ENCODE measurements at regions not wholly inside any gene's neighbourhood (a gene's known extent, or its start where the extent isn't known, plus 50 kb on each side); places are given as distances from the start of the nearest gene placed in this dataset.
A peak's percentile ranks its signal among the peaks of the same experiment; 100 is the strongest.

- TF ChIP-seq POLR2AphosphoS5 (IDR thresholded peaks at IDR 0.05; ENCODE audit: insufficient read depth in 1 of 2, low read depth in 1 of 2) (no peak), POLR2A (IDR thresholded peaks at IDR 0.05) (no peak), CTCF (IDR thresholded peaks at IDR 0.05) (no peak)
- Histone ChIP-seq H3K27ac (no peak overlapping the region), H3K27me3 (no peaks in the 10 kb centered on the region), H3K4me1 (peaks cover 20% of the 10 kb centered on the region), H3K36me3 (no peaks in the 10 kb centered on the region), H3K9me3 (no peaks in the 10 kb centered on the region), H3K4me3 (no peak overlapping the region)
- intact Hi-C loops (cut with DNase I) = no loop called here
- DNase-seq (ENCODE audit: extremely low spot score in 2 of 2) = no peak
Measured at GRCh38 chr5:68037546-68037945, 178.0 kb upstream of the PIK3R1 start.

DNA sequence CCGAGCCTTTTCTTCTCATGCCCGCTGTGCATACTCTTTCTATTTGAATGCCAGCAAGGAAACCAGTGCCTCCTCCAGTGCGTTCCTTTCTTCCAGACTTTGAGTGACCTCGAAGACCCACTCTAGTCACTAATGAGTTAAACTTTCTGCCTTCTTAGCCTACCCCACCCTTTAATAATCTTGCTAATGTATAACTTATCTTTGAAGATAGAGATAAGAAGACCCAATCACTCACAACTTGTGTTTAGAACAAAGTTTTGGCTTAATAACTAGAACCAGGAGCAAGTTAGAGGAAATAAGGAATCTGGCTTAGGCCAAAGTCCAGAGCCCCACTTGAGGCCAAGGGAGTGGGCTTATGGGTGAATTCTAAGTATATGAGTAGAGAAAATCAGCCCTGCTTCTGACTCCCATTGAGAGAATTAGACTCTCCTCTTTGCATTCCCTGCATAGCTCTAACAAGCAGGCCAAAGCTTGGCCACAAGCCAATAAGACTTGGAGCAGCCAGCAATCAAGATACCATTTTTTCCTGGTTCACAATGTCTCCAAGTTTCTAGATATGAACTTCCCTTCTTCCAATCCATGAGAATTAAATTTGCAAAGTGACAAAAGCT, 181.5 kb upstream of the PIK3R1 start:
- intact Hi-C loops (cut with DNase I) = no loop called here
- peaks cover 21% of the 10 kb centered on the region for H3K4me1 ChIP-seq
- no peak for TF ChIP-seq POLR2A (IDR thresholded peaks at IDR 0.05)
- TF ChIP-seq POLR2AphosphoS5 (IDR thresholded peaks at IDR 0.05; ENCODE audit: insufficient read depth in 1 of 2, low read depth in 1 of 2) = no peak
- no peak for TF ChIP-seq CTCF (IDR thresholded peaks at IDR 0.05)
- no peaks in the 10 kb centered on the region for H3K27me3 ChIP-seq
- no peak overlapping the region for H3K27ac ChIP-seq
- no peaks in the 10 kb centered on the region for H3K36me3 ChIP-seq
- DNase-seq (ENCODE audit: extremely low spot score in 2 of 2) = no peak
- no peaks in the 10 kb centered on the region for H3K9me3 ChIP-seq
- H3K4me3 ChIP-seq = no peak overlapping the region

DNA sequence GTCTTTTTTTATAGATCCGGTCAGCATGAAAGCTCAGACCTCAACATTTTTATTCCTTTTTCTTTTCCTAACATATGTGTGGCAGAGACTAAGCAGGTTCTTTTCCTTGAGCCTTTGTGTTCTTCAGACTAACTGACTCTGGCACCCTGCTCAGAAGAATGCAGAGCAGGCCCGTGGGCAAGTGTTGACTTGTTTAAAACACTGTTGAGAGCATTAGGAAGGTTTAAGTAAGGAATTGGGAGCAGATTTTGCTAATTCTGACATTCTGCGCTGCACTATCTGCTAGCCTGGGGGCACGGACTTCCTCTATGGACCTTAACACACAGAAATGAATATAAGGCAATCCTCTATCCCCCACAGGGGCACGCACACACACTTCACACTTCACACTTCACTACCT, 182.5 kb upstream of the PIK3R1 start:
- H3K4me1 ChIP-seq = peaks cover 32% of the 10 kb centered on the region
- TF ChIP-seq CTCF (IDR thresholded peaks at IDR 0.05) = no peak
- no peak for TF ChIP-seq POLR2A (IDR thresholded peaks at IDR 0.05)
- TF ChIP-seq POLR2AphosphoS5 (IDR thresholded peaks at IDR 0.05; ENCODE audit: insufficient read depth in 1 of 2, low read depth in 1 of 2) = no peak
- H3K4me3 ChIP-seq = no peak overlapping the region
- no peak for DNase-seq (ENCODE audit: extremely low spot score in 2 of 2)
- H3K36me3 ChIP-seq = no peaks in the 10 kb centered on the region
- intact Hi-C loops (cut with DNase I) = no loop called here
- no peak overlapping the region for H3K27ac ChIP-seq
- no peaks in the 10 kb centered on the region for H3K9me3 ChIP-seq
- no peaks in the 10 kb centered on the region for H3K27me3 ChIP-seq

DNA sequence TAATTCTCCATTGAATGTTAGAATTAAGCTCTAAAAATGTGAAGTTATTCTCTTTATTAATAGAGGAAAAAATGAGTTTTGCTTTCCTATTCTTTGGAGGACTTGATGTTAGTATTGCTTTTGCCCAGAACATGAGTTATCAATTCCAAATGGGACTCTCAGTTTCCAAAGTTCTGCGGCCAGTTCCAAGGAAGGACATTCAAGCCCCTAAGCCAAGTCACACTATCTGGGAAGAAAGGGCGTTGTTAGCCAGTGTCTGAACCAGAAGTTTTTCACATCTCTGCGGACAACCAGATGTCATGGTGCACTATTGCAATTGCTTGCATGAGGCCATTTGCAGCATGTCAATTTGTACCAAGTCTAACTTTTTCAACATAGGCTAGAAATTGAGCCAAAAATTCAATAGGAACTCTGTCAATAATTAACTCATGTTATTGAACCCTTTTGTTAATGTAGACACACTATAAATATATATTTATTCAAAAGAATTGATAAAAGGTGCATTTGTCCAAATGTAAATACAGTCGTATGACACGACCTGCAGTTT, 183.3 kb upstream of the PIK3R1 start:
- Histone ChIP-seq H3K27ac (no peak overlapping the region), H3K36me3 (no peaks in the 10 kb centered on the region), H3K9me3 (no peaks in the 10 kb centered on the region), H3K4me1 (peaks cover 39% of the 10 kb centered on the region), H3K4me3 (no peak overlapping the region), H3K27me3 (no peaks in the 10 kb centered on the region)
- intact Hi-C loops (cut with DNase I) = no loop called here
- DNase-seq (ENCODE audit: extremely low spot score in 2 of 2) = no peak
- TF ChIP-seq CTCF (IDR thresholded peaks at IDR 0.05) (no peak), POLR2AphosphoS5 (IDR thresholded peaks at IDR 0.05; ENCODE audit: insufficient read depth in 1 of 2, low read depth in 1 of 2) (no peak), POLR2A (IDR thresholded peaks at IDR 0.05) (no peak)

GRCh38 chr5:68028131-68028727, 187.3 kb upstream of the PIK3R1 start:
- no peak for DNase-seq (ENCODE audit: extremely low spot score in 2 of 2)
- TF ChIP-seq POLR2A (IDR thresholded peaks at IDR 0.05) = no peak
- TF ChIP-seq POLR2AphosphoS5 (IDR thresholded peaks at IDR 0.05; ENCODE audit: insufficient read depth in 1 of 2, low read depth in 1 of 2) = no peak
- TF ChIP-seq CTCF (IDR thresholded peaks at IDR 0.05) = no peak
- Histone ChIP-seq H3K27ac (peak overlapping the region; percentile 61), H3K4me1 (peaks cover 28% of the 10 kb centered on the region), H3K36me3 (no peaks in the 10 kb centered on the region), H3K9me3 (no peaks in the 10 kb centered on the region), H3K27me3 (no peaks in the 10 kb centered on the region), H3K4me3 (no peak overlapping the region)
- intact Hi-C loops (cut with DNase I) = no loop called here

All from vagina (tissue), 2 donors.